ENCODE measurements at regions not wholly inside any gene's neighbourhood (a gene's known extent, or its start where the extent isn't known, plus 50 kb on each side); places are given as distances from the start of the nearest gene placed in this dataset.

- H3K9me3 ChIP-seq (ENCODE audit: insufficient read depth, low read length), result no peaks in the 10 kb centered on the region
- no peak overlapping the region for H3K9ac ChIP-seq (ENCODE audit: low read length)
- H3K4me2 ChIP-seq (ENCODE audit: low read depth, low read length, poor library complexity, severe bottlenecking), result no peak overlapping the region
- no peaks in the 10 kb centered on the region for H3K27me3 ChIP-seq (ENCODE audit: low read length)
- no peaks in the 10 kb centered on the region for H3K9me2 ChIP-seq (replicated peaks; ENCODE audit: insufficient read depth, low read length)
- H3K79me2 ChIP-seq (ENCODE audit: insufficient read depth, low read length), result no peaks in the 10 kb centered on the region
- TF ChIP-seq, protein P1, sequence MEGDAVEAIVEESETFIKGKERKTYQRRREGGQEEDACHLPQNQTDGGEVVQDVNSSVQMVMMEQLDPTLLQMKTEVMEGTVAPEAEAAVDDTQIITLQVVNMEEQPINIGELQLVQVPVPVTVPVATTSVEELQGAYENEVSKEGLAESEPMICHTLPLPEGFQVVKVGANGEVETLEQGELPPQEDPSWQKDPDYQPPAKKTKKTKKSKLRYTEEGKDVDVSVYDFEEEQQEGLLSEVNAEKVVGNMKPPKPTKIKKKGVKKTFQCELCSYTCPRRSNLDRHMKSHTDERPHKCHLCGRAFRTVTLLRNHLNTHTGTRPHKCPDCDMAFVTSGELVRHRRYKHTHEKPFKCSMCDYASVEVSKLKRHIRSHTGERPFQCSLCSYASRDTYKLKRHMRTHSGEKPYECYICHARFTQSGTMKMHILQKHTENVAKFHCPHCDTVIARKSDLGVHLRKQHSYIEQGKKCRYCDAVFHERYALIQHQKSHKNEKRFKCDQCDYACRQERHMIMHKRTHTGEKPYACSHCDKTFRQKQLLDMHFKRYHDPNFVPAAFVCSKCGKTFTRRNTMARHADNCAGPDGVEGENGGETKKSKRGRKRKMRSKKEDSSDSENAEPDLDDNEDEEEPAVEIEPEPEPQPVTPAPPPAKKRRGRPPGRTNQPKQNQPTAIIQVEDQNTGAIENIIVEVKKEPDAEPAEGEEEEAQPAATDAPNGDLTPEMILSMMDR (IDR thresholded peaks at IDR 0.05; ENCODE audit: insufficient read depth, low read length, poor library complexity, severe bottlenecking), result no peak
- no peak for TF ChIP-seq EZH2phosphoT487 (conservative IDR thresholded peaks at IDR 0.05; ENCODE audit: low read length)
- no peak overlapping the region for H3K27ac ChIP-seq (ENCODE audit: low read depth, low read length)
- H3K4me3 ChIP-seq (ENCODE audit: insufficient read depth, low read length, poor library complexity, severe bottlenecking), result no peak overlapping the region
- H3F3A ChIP-seq (ENCODE audit: insufficient read depth), result no peaks in the 10 kb centered on the region
- H3K36me3 ChIP-seq (ENCODE audit: low read length), result no peaks in the 10 kb centered on the region
- H4K20me1 ChIP-seq (ENCODE audit: low read depth, low read length), result no peaks in the 10 kb centered on the region
- H2AFZ ChIP-seq (ENCODE audit: low read depth, low read length, severe bottlenecking), result no peak overlapping the region
These were observed 149.6 kb upstream of the BCOR start for GRCh38 chrX:40247382-40247781.

GRCh38 chrX:40245488-40246071 is 147.8 kb upstream of the BCOR start:
- no peak overlapping the region for H2AFZ ChIP-seq (ENCODE audit: low read depth, low read length, severe bottlenecking)
- H3K9me2 ChIP-seq (replicated peaks; ENCODE audit: insufficient read depth, low read length), result no peaks in the 10 kb centered on the region
- H3K79me2 ChIP-seq (ENCODE audit: insufficient read depth, low read length), result no peaks in the 10 kb centered on the region
- no peaks in the 10 kb centered on the region for H3K9me3 ChIP-seq (ENCODE audit: insufficient read depth, low read length)
- H4K20me1 ChIP-seq (ENCODE audit: low read depth, low read length), result no peaks in the 10 kb centered on the region
- TF ChIP-seq, protein P1 (IDR thresholded peaks at IDR 0.05; ENCODE audit: insufficient read depth, low read length, poor library complexity, severe bottlenecking), result no peak
- no peak for TF ChIP-seq EZH2phosphoT487 (conservative IDR thresholded peaks at IDR 0.05; ENCODE audit: low read length)
- H3K4me2 ChIP-seq (ENCODE audit: low read depth, low read length, poor library complexity, severe bottlenecking), result no peak overlapping the region
- H3K27me3 ChIP-seq (ENCODE audit: low read length), result no peaks in the 10 kb centered on the region
- H3K36me3 ChIP-seq (ENCODE audit: low read length), result no peaks in the 10 kb centered on the region
- H3F3A ChIP-seq (ENCODE audit: insufficient read depth), result no peaks in the 10 kb centered on the region
- H3K4me3 ChIP-seq (ENCODE audit: insufficient read depth, low read length, poor library complexity, severe bottlenecking), result no peak overlapping the region
- no peak overlapping the region for H3K27ac ChIP-seq (ENCODE audit: low read depth, low read length)
- H3K9ac ChIP-seq (ENCODE audit: low read length), result no peak overlapping the region

DNA sequence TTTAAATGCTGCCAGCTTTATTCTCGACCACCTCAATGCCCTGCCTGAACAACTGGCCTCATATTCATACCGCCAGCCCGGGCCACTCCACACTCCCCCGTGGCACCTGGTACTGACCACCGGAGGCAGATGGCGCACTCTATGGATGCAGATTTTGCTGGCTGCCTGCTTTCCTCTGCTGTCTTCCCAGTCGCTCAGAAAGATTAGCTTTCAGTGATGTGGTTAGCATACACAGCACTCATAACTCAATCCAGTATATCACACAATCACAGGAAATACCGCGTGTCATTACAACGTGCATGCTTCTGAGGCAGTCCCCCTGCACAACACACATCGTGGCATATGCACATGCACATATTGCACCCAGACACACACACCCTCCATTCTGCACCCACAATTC is 147.2 kb upstream of the BCOR start:
- no peak overlapping the region for H3K9ac ChIP-seq (ENCODE audit: low read length)
- H3K9me2 ChIP-seq (replicated peaks; ENCODE audit: insufficient read depth, low read length), result no peaks in the 10 kb centered on the region
- no peaks in the 10 kb centered on the region for H3K79me2 ChIP-seq (ENCODE audit: insufficient read depth, low read length)
- no peaks in the 10 kb centered on the region for H4K20me1 ChIP-seq (ENCODE audit: low read depth, low read length)
- H3K9me3 ChIP-seq (ENCODE audit: insufficient read depth, low read length), result no peaks in the 10 kb centered on the region
- no peak overlapping the region for H3K27ac ChIP-seq (ENCODE audit: low read depth, low read length)
- no peaks in the 10 kb centered on the region for H3K27me3 ChIP-seq (ENCODE audit: low read length)
- TF ChIP-seq, protein P1 (IDR thresholded peaks at IDR 0.05; ENCODE audit: insufficient read depth, low read length, poor library complexity, severe bottlenecking), result no peak
- no peak for TF ChIP-seq EZH2phosphoT487 (conservative IDR thresholded peaks at IDR 0.05; ENCODE audit: low read length)
- no peak overlapping the region for H2AFZ ChIP-seq (ENCODE audit: low read depth, low read length, severe bottlenecking)
- no peaks in the 10 kb centered on the region for H3F3A ChIP-seq (ENCODE audit: insufficient read depth)
- no peaks in the 10 kb centered on the region for H3K36me3 ChIP-seq (ENCODE audit: low read length)
- H3K4me2 ChIP-seq (ENCODE audit: low read depth, low read length, poor library complexity, severe bottlenecking), result no peak overlapping the region
- H3K4me3 ChIP-seq (ENCODE audit: insufficient read depth, low read length, poor library complexity, severe bottlenecking), result no peak overlapping the region

All from SU-DHL-6 (cell line).